Hepatic stellate cell (primary cell): ENCODE measurements at regions not wholly inside any gene's neighbourhood (a gene's known extent, or its start where the extent isn't known, plus 50 kb on each side); places are given as distances from the start of the nearest gene placed in this dataset.
"Not testable (repeated sequence)": the region's sequence is repeated elsewhere in the genome, so short reads cannot be mapped to it uniquely, and the experiment has no call there.

Source experiments
- DNase-seq: peaks from one replicate; pipeline ENCODE4 v3.0.0; 2011; ENCODE audit warnings: low spot score

DNA sequence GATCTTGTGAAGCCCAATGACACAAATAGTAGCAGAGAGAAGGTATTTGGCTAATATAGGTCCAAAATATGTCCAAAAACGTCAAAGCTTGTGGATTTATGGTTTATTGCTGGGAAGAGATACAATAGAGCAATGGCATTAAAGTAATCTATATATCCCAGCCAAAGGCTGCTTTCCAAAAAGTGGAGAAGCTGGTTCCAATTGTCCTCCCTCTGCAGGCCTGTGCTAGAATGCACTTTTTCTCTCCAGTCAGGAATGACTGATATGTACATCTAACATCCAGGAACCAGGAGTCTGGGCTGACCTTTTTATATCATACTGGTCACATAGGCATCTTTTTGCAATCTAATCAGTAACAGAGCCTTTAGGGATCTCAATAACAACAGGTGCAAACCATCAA is 167.1 kb upstream of the FAM3C start:
- no peak for DNase-seq

DNA sequence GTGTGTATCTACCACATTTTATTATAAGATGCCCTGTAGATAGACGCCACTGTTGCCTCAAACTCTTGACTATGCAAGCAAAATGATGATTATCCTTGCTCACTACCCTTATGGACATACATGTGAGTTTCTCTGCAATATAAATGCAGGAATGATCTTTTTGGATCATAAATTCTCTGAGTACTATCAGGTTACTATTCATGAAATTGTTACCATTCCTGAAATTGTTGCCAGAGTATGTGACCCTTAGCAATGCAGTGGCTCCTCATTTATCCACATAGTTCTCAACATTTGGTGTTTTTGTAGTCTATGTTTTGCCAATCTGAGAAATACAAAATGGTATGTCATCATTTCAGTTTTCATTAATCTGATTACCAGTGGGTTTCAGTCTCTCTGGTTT is 166.2 kb upstream of the FAM3C start:
- no peak for DNase-seq

DNA sequence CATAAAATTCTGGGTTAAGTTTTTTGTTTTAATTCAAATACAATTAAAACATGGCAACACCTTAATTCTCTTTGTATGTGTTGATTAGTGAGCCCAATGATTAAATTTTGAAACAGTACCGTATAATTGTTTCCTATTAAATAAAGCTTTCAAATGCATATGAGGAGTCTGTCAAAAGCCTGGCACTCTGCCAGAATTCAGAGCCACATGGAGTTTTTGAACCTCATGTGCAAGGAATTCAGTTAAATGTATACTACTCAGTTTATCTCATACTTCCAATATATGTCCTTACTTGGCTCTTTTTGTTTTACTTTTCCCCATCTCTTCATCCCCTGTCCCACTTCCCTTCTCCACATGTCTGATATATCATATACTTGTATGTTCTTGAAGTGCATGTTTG is 165.6 kb upstream of the FAM3C start:
- DNase-seq: no peak

DNA sequence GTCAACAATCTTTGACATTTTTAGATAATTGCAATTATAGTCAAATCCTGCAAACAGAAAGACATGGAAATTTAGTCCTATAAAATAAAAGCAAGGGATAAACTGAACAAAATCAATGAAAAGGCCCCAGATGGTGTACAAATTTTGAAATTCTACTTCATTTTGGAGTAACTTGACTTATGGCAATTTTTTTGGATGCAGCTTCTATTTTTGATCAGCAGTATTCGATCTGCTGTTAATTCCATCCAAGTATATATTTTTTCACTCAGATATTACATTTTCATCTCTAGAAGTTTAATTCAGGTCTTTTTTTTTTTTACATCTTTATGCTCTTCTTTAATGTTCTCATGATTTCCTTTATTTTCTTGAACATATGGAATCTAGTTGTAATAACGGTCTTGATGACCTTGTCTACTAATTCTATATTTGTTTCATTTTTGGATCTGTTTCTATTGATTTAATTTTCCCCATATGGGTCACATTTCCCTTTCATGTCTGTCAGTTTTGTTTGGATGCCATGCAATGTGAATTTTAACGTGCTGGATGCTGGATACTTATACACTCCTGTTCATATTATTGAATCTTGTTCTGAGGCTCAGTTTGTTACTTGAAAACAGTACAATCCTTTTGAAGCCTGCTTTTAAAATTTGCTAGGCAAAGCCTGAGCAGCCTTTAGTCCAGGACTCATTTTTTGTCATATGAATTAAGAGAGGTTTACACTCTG is 164.3 kb upstream of the FAM3C start:
- no peak for DNase-seq

DNA sequence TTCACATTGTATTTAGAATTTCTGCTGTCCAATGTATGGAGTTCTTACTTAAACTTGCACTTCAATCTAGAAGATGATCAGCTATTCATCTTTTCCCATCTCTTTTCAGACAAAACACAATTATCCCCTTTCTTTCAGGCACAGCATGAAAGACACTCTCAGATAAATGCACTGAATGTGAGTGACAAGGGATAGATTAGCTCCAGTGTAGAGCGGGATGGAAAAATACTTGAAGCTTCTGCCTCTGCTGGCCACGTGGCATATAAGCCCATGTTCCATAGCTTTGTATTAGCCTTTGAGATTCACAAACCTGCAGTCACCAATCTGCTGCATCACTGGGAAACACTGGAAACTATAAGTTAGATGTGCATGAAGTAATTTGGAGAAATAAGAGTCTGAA is 162.2 kb upstream of the FAM3C start:
- no peak for DNase-seq

DNA sequence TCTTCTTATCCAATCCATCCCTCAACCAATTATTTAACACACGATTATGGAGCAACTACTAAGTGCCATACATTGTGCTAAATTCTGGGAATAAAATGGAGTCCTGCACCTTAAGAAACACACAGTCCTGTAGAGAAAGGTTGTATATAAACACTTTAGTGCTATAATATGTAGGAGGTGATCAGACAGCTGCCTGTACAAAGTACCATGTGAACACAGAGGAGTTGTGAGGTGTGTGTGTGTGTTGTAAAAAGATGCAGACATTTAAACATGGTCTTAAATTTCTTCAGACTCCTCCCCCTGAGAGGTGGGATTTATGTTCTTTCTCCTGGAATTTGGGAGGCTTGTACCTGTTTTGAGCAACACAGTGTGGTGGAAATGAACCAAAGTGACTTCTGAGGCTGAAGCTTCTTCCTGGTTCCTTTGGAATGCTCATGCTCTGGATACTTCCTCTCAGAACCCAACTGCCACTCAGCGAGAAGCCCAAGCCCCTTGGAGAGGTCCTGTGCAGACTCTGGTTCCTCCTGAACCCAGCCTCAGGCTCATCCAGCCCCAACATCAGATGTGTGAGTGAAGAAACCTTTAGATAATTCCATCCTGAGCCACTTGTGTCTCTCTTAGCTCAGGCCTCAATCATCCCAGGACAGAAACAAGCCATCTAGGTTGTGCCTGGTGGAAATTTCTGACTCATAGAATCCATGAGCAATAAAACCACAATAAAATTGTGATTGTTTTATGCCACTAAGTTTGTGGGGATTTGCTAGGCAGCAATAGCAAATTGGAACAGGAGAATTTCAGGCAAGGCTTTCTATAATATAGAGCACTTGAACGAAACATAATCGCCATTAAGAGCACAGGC is 161.2 kb upstream of the FAM3C start:
- no peak for DNase-seq

DNA sequence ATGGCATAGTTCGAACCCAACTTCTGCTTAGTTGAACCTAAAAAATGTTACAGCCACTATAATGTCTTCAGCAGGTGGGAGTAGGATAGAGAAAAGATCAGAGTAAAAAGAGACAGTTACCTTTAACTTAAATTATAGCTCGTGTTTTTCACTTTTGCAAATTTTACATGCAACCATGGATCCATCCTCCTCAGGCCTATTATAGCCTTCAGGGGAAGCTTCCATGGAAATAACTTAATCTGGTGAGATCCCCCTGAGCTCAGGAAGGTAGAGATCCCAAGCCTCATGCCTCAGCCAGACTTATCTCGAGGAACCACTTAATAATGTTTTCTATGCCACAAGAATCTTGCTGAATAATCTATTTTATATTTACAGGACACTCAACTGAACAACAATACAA is 159.4 kb upstream of the FAM3C start:
- no peak for DNase-seq

DNA sequence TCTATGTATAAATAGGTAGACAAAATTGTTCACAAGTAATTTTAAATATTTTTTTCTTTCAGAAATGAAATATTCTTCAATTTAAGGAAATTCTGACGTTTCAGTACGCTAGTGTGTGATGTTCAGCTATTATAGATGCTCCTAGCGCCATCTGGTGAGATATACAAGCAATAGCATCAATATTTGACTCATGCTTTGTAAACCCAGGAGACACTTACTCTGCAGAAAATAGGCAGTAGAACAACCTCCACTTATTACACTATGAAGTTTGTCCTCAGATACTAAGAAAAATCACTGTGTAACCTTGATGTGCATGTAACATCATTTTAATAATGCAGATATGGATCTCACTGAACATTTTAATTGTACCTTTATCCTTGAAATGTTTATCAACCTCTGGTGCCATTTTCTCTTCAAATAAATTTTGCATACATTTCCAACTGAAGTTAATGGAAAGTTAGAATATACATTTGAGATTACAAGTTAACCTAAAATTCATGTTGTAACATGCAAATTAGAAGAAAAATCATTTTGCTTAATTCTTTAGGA is 151.5 kb upstream of the FAM3C start:
- DNase-seq: peak; percentile 16

DNA sequence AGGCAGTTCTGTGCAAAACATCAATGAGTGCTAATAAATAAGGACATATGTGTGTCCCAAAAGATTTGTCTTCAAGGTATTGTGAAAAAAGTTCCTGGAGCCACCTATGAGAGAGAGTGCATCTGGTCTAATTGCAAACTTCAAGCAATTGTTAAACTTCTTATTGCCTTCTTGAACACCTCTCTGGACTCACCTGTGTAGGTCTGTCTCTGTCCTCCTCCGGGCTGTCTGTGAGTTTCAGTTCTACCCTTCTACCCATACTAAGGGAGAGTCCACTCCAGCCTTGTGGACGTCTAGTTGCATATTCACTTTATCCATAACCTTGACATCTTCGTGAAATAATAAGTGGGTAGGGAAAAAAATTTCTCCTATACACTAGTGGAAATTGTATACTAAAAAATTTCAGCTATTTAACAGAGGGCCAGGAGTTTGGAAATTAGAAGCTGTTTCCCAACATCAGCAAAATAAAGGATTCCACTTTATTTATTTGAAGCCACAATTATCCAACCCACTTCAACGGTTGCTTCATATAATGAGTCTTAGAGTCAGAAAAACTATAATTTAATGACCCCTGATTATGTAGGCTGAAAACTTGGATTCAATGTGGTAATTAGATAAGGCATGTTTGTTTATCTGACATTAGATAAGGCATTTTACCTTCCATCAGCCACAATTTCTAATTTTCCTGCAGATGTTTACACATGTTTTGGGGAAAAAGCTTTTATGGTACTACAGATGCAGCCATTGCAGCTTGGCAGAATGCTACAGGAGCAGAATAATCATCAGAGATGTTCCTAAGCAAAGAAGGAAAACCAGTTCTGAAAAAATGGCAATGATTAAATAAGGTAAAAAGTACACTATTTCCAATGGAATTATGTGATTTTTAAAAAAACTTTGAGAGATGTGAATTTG is 150.8 kb upstream of the FAM3C start:
- no peak for DNase-seq

DNA sequence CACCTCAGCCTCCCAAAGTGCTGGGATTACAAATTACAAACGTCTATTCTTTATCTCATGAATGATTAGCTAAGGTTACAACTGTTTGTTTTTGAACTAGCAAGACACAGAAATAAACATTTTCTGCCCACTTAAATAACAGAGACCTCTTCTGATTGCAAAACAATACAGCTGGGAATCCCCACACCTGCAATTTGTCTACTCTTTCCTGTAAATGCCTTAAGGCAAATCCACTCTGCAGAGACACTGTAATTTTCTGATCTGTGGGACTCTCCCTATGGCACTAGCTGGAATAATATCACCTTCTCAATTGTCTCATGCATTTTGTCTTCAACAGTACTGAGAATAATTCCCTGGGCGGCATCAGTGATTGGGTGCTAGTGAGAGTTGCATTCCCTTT is 149.3 kb upstream of the FAM3C start:
- no peak for DNase-seq

DNA sequence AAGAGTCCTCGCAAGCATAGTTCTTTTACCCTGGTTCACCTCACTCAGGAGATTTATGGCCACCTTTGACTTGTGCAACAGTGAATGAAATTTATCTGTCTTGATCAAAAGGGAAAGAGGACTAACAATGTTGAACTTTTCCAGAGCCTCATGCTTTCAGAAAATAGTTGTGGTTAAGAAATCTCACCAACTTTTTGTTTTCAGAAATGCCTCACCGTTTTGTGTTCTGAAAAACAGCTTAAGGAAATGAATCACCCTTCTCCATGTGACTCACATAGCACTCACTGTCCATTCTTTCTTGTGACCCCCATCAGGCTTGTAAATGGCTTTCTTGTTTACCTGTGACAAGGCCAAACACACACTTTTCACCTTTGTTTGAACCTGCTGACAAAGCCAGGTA is 148.6 kb upstream of the FAM3C start:
- peak; percentile 46 for DNase-seq

DNA sequence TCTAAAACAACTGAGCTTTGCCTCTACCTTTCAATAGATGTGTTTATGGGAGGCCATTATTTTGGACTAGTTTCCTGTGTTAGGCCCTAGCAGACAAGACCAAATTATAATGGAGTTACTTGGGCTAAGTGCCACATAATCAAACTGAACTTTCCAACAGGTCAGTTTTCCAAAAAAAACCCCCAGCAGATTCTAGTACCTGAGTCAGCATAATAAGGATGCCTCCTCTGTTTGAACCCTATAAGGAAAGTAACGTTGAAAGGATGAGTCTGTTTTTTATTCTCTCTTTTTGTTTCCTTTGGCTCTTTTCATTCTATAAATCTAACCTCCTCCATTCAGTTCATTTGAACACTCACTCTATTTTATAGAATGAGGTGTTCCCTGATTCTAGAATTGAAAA is 148.1 kb upstream of the FAM3C start:
- DNase-seq: no peak

DNA sequence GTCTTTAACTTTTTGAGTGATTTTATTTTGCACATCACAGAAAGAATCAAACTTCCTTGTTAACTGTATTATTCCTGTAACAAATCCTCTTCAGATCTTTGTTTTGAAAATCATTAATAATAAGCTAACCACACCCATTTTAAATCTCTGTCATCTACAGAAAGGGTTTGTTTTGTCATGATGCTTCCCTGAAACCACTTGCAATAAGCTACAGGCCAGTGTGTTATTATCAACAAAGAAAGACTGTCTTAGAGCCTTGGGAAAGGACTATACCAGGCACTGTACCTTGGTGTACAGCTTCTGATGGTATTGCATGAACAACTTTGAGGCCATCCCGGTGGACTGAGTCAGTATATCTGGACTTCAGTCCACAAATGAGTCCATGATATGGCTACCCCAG is 145.3 kb upstream of the FAM3C start:
- no peak for DNase-seq

DNA sequence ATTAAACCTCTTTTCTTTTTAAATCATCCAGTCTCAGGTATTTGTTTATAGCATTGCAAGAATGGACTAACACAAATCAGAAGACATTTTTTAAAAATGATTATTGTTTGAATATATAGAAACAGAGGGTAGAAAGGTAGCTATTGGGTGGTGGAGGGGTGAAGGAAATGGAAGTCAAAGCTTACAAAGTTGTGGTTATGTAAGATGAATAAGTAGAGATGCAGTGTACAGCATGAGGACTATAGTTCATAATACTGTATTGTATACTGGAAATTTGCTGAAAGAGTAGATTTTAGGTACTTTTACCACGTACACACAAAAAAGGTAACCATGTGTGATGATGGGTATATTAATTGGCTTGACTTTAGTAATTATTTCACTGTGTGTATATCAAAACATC is 144.0 kb upstream of the FAM3C start:
- no peak for DNase-seq

DNA sequence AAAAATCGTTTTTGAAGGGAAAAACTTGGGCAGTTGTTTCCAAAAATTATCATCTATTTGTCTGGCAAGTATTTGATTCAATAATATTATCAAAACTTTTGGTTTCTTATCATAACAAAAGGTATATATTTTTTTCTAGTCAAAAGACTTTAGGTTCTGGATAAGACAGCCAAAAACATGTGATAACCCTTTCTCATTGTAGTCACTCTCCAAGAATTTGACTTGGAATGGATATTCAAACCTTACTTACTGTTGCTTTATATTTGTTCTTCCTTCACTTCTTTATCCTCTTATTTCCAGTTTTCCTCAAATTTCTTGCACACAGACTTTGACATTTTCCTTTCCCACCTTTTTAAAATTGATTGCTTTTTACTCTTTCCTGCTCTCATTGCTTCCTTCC is 140.9 kb upstream of the FAM3C start:
- DNase-seq: no peak

DNA sequence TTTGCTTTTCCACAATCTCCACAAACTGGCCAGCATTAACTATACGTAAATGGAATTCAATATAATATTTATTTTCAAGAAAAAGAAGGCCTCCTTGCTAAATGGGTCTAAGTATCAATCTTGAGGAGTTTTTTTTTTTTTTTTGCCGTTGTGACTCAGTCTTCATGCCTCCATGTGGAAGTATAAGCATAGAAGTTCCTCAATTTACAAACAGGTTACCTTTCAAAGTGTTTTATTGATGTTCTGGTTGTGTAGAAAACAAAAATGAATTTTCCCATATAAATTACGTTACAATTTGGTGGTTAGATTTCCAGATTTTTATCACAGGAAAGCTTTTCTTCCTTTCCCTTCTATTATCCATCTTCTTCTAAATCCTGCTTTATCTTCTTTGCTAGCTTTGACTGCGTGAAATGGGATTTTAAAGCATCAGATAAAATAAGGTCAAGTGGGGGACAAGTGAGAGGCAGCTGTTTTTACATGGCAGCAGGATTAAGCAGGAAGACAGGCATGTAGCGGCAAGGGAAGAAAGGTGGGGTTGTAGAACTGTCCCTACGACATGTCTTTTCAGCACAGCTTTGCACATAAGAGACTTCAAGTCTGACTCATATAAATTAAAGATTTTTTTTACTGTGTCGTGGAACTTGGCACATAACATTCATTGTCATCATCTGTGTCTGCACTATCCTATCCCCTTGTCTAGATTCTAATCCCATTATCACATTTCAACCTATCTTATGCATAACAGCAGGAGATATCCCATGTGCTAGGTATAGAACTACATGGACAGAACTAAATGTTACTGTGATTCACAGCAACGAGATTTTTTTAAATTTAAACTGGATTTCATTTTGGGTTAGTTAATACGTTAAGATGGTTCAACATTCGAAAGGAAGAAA is 135.3 kb upstream of the FAM3C start:
- DNase-seq: no peak

DNA sequence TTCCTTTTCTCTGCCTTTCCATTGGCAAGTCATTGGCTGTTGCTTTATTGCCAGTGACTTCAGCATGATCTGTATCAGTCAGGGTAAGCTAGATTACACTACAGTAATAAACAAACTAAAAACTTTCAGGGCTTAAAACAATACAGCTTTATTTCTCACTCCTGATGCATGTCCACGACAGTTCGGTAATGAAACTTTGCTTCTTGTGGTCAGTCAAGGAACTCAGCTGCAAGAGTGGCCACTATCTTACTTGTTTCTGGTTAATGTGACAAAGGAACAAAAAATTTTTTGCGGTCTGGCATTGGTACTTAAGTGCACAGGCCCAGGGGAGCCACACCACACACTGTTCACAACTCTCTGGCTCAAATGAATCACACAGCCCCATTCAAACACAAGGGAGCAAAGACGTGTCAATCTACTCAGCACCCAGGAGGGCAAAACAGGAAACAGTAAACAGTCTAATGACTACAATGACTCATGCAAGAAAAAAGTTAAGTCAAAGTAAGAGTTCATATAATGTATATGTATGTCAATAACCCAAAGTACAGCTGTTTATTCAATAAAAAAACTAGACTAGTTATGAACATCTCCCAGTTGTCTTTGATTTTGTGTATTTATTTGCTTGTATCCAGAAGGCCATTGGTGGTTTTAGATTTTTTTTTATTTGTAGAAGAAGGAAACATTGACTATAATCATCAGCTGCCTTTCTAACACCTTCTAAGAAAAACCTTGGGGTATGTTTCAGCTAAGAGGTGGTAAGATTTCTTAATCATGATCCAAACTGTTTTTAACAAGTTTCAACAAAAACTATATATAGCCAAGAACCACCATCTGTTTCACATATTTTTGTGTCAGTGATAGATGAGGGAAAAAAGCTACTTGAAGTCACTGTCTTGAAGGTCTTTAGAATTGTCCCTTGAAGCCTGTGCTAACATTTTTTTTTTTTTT is 134.4 kb upstream of the FAM3C start:
- DNase-seq: peak; percentile 42

DNA sequence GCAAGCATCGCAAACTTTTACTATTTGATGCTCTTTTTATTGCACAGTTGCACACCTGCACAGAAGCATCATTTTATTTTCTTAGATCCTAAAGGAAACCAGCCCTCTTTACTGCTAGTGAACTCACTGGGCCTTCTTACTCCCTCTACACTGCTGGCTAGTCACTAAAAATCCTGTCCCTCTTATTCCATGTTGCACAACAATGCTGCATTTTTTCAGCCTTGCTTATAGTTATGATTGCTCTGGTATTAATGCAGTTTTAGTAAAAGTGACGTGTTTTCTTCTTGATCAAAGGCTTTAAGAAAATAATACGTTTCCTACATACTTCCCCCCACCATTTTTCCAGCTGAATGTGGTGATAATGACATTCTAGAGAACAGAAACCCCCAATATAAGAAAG is 132.9 kb upstream of the FAM3C start:
- DNase-seq: no peak

DNA sequence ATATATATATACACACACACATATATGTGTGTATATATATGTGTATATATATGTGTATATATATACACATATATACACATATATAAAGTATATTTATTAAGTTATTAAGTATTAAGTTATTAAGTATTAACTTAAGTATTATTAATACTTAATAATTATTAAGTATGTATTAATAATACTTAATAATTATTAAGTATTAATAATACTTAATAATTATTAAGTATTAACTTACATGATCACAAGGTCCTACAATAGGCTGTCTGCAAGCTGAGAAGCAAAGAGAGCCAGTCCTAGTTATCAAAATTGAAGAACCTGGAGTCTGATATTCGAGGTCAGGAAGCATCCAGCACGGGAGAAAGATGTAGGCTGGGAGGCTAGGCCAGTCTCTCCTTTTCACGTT is 130.1 kb upstream of the FAM3C start:
- DNase-seq: not testable (repeated sequence)

DNA sequence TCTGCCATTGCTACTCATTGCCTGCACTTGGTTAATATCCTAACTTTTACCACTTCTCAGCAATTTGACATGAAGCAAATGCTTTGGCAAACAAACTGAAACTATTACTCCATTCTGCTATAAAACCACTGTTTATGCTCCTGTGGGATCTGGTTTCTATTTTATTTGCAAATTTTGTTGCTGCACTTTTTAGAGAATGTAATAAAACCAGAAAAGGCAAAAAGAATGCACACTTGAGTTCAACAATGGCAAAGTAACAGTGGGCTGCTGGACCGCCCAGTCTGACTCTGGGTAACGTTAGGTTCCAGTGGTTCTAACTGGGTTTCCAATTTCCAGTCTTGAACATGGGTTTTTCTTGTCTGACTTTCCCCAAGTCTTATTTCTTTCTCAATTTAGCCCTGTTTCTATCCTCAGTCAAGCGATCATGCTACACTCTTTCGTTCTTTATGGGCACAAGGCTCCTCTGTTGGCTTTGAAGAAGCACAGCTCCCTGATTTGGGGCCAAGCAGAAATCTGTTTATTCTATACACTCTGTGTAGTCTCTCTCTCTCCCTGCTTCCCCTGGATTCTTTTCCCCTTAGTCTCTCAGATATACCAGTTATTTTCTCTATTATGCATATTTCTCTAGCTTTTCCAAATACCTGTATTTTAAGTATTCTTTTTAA is 129.2 kb upstream of the FAM3C start:
- no peak for DNase-seq
